Epithelial cell of esophagus (primary cell): ENCODE measurements at regions not wholly inside any gene's neighbourhood (a gene's known extent, or its start where the extent isn't known, plus 50 kb on each side); places are given as distances from the start of the nearest gene placed in this dataset.

Experiments
- DNase-seq: peaks from one replicate; pipeline ENCODE4 v3.0.0; 2010; ENCODE audit warnings: low read depth
- H3K4me3 ChIP-seq: 2 replicates; pipeline ENCODE4 v1.5.1; 2011; ENCODE audit warnings: mild to moderate bottlenecking, low read length, control low read depth
- TF ChIP-seq, protein P1 (sequence below): IDR thresholded peaks from 2 replicates; pipeline ENCODE4 v1.5.1; 2011; ENCODE audit warnings: low read depth, mild to moderate bottlenecking, low read length, control low read depth, inconsistent platforms; ENCODE audit not compliant: insufficient read depth; ENCODE audit errors: missing control alignments

DNA sequence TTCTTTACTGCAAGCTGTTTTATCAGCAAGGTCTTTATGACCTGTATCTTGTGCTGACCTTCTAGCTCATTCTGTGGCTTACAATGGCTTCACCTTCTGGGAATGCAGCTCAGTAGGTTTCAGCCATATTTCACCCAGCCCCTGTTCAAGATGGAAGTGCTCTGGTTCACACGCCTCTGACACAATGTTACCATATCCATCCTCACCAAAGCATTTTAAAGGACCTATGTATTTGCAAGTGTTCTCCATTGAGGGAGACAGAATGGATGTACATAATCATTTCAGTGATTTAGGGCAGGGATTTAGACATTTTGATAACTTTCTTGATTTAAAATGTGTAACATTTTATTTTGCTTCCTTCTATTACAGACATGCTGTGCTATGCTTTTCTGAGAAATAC, 182.3 kb upstream of the FN1 start:
- TF ChIP-seq, protein P1, sequence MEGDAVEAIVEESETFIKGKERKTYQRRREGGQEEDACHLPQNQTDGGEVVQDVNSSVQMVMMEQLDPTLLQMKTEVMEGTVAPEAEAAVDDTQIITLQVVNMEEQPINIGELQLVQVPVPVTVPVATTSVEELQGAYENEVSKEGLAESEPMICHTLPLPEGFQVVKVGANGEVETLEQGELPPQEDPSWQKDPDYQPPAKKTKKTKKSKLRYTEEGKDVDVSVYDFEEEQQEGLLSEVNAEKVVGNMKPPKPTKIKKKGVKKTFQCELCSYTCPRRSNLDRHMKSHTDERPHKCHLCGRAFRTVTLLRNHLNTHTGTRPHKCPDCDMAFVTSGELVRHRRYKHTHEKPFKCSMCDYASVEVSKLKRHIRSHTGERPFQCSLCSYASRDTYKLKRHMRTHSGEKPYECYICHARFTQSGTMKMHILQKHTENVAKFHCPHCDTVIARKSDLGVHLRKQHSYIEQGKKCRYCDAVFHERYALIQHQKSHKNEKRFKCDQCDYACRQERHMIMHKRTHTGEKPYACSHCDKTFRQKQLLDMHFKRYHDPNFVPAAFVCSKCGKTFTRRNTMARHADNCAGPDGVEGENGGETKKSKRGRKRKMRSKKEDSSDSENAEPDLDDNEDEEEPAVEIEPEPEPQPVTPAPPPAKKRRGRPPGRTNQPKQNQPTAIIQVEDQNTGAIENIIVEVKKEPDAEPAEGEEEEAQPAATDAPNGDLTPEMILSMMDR: no peak
- no peak overlapping the region for H3K4me3 ChIP-seq
- no peak for DNase-seq

DNA sequence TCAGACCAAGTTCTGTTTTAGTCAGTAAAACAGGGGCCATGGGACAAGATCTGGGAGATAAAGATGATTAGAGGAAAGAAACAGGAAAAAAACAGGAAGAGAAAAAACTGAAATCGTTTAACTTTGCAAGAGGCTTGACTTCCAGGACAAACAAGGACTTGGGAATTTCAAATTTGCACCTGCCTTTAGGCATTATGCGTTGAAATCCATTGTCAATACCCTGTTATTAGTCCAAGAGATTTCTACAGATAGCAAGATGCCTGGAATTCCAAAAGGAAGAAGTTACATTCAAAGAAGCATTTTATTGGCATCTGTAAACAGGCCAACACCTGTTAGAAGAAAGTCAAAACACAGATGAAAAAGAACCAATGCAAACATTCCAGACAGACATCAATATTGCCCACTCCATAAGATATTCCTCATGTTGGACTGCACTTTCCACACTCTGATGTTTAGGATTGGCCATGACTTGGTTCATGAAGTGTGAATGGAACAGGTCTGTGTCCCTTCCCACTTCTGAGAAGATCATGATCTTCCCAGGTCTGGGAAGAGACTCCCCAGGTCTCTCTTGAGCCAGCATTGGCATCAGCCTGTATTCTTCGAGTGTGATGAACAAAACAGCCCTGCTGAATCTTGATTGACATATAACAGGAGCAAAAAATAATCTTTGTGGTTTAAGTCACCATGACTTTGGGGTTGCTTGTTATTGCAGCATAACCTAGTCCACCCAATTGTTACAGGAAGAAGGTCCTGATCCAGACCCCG, 181.4 kb upstream of the FN1 start:
- no peak overlapping the region for H3K4me3 ChIP-seq
- DNase-seq: no peak
- TF ChIP-seq, protein P1: no peak

DNA sequence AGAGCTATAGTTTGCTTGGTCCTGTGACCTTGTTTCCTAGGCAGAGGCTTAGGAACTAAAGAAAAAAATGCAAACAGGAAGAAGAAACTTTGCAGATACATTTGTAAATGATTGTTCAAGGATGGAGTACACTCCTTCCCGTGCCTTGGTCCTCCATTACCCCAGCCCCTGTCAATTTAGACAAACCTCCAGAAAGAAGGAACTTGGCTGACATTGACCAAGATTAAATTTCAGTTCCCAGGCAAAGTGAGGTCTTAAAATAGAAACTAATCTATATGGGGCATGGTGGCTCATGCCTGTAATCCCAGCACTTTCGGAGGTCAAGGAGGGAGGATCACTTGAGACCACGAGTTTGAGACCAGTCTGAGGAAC, 179.9 kb upstream of the FN1 start:
- H3K4me3 ChIP-seq: no peak overlapping the region
- DNase-seq: no peak
- TF ChIP-seq, protein P1: no peak

- TF ChIP-seq, protein P1: no peak
- H3K4me3 ChIP-seq: no peak overlapping the region
- no peak for DNase-seq
Measured at GRCh38 chr2:215615067-215615802, 179.4 kb upstream of the FN1 start.

- no peak for DNase-seq
- TF ChIP-seq, protein P1: no peak
Measured at GRCh38 chr2:215614296-215614695, 178.4 kb upstream of the FN1 start.

DNA sequence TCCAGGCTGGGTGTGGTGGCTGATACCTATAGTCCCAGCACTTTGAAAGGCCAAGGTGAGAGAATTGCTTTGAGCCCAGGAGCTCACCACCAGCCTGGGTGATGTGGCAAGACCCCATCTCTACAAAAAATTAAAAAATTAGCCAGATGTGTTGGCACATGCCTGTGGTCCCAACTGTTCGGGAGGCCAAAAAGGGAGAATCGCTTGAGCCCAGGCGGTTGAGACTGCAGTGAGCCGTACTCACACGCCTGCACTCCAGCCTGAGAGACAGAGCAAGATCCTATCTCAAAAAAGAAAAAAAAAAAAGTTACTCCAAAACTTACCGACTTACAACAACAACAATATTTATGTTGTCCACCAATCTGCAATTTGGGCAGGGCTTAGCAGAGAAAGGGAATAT, 178.0 kb upstream of the FN1 start:
- no peak overlapping the region for H3K4me3 ChIP-seq
- TF ChIP-seq, protein P1: no peak
- DNase-seq: no peak

More at GRCh38 chr2:215614296-215614695, 178.4 kb upstream of the FN1 start:
- H3K4me3 ChIP-seq: no peak overlapping the region
